K562 (cell line): ENCODE measurements at regions not wholly inside any gene's neighbourhood (a gene's known extent, or its start where the extent isn't known, plus 50 kb on each side); places are given as distances from the start of the nearest gene placed in this dataset.

Experiments
- ATAC-seq: fragments of 200-7000 bp; cut with Tn5 transposase; 3 replicates; pipeline ENCODE4 v1.9.1; 2020; ENCODE audit warnings: moderate library complexity
- BruUV-seq: library from RNA; stranded (reverse); fragments of 400-500 nt; replicated peaks from 2 replicates; lab custom pipeline; 2021; lab: Mats Ljungman, UMichigan
- CTCF ChIA-PET: fragments of 300-600 bp; formaldehyde crosslinking; extraction: SDS; loops from one replicate; lab custom pipeline; 2021; ENCODE audit warnings: low intra/inter-chr PET ratio; lab: Yijun Ruan, JAX
- POLR2A ChIA-PET: fragments of 300-600, 350-650 bp; sonication (Branson Sonifier 250); formaldehyde crosslinking; extraction: SDS; loops from one replicate; lab custom pipeline; 2021; ENCODE audit warnings: antibody characterized with exemption, inconsistent platforms; lab: Yijun Ruan, JAX
- DNase-seq, 4 experiments: peaks; one replicate each; pipeline versions ENCODE4 v3.0.0 to v3.0.0-alpha.2; 2011 to 2018; ENCODE audit warnings: low spot score in 3 of 4, mixed read lengths in 3 of 4; ENCODE audit errors: extremely low read depth in 1 of 4
- FAIRE-seq: peaks from 2 replicates; lab custom pipeline; 2011; peaks lifted over from hg19 to GRCh38; lab: Jason Lieb, UNC
- H2AFZ ChIP-seq: 2 replicates; pipeline ENCODE4 v1.6.0; 2011; ENCODE audit warnings: low read depth, low read length, control low read depth, inconsistent platforms
- H3K27ac ChIP-seq: fragments of 200-600 bp; 3 replicates; pipeline ENCODE4 v1.8.0; 2011; ENCODE audit warnings: low read depth, mild to moderate bottlenecking, control low read depth, inconsistent platforms, low read length, moderate library complexity, mixed read lengths; ENCODE audit errors: extremely low read depth
- H3K27me3 ChIP-seq, 2 experiments: fragments of 300-600 bp in 1 of 2; 2 replicates in 1 of 2; 3 replicates in 1 of 2; pipeline versions ENCODE4 v1.6.0 to v1.8.0; 2011; ENCODE audit warnings: inconsistent platforms in 2 of 2, low read length in 2 of 2, mild to moderate bottlenecking in 1 of 2, mixed read lengths in 1 of 2, moderate library complexity in 1 of 2; ENCODE audit not compliant: control insufficient read depth in 2 of 2, insufficient read depth in 2 of 2
- H3K36me3 ChIP-seq: fragments of 300-600 bp; 3 replicates; pipeline ENCODE4 v1.8.0; 2011; ENCODE audit warnings: mild to moderate bottlenecking, low read length, inconsistent platforms; ENCODE audit not compliant: control insufficient read depth, insufficient read depth
- H3K4me1 ChIP-seq, 2 experiments: fragments of 200-600 bp in 1 of 2; replicated peaks in 1 of 2; 2 replicates in 1 of 2; 3 replicates in 1 of 2; pipeline versions ENCODE4 v1.5.1 to v1.8.0; 2011; ENCODE audit warnings: inconsistent platforms in 2 of 2, low read length in 2 of 2, mild to moderate bottlenecking in 1 of 2, mixed read lengths in 1 of 2, moderate library complexity in 1 of 2; ENCODE audit not compliant: control insufficient read depth in 2 of 2, insufficient read depth in 2 of 2
- H3K4me2 ChIP-seq: 2 replicates; pipeline ENCODE4 v1.6.1; 2011; ENCODE audit warnings: low read length, control low read depth, inconsistent platforms, mixed read lengths; ENCODE audit not compliant: insufficient read depth
- H3K4me3 ChIP-seq: fragments of 200-600 bp; sonication (generic), shearing (Covaris generic); 2 replicates; pipeline ENCODE4 v1.5.1; 2016; ENCODE audit warnings: control low read depth, inconsistent platforms
- H3K79me2 ChIP-seq: fragments of 200-600 bp; 3 replicates; pipeline ENCODE4 v1.8.0; 2011; ENCODE audit warnings: low read length, inconsistent platforms; ENCODE audit not compliant: control insufficient read depth, insufficient read depth
- H3K9ac ChIP-seq, 2 experiments: 2 replicates each; pipeline versions ENCODE4 v1.6.0 to v1.6.1; 2011; ENCODE audit warnings: low read depth in 2 of 2, low read length in 2 of 2, control low read depth in 1 of 2, inconsistent platforms in 1 of 2, mild to moderate bottlenecking in 1 of 2, mixed read lengths in 1 of 2; ENCODE audit not compliant: insufficient read depth in 1 of 2
- H3K9me1 ChIP-seq: one replicate; pipeline ENCODE4 v1.6.0; 2011; ENCODE audit warnings: inconsistent platforms, mild to moderate bottlenecking, low read length, moderate library complexity; ENCODE audit not compliant: control insufficient read depth, insufficient read depth
- H3K9me3 ChIP-seq: replicated peaks from 2 replicates; pipeline ENCODE4 v1.5.1; 2011; ENCODE audit warnings: low read depth, low read length, inconsistent platforms; ENCODE audit not compliant: control insufficient read depth, insufficient read depth
- H4K20me1 ChIP-seq: replicated peaks from 2 replicates; pipeline ENCODE4 v1.6.1; 2011; ENCODE audit warnings: low read length, inconsistent platforms, mixed read lengths; ENCODE audit not compliant: control insufficient read depth, insufficient read depth
- BHLHE40 ChIP-seq: IDR thresholded peaks from 2 replicates; pipeline ENCODE4 v1.6.1; 2011; ENCODE audit warnings: low read length, improper control_type of control experiment
- BMI1 ChIP-seq: fragments of 150-350 bp; IDR thresholded peaks from 2 replicates; pipeline ENCODE4 v1.6.1; 2014; ENCODE audit warnings: low read length
- ESRRB ChIP-seq: fragments of 250-450 bp; sonication (Bioruptor Pico); IDR thresholded peaks from 2 replicates; pipeline ENCODE4 v1.5.0; 2020; ENCODE audit warnings: mild to moderate bottlenecking, moderate library complexity, borderline replicate concordance
- KLF1 ChIP-seq: fragments of 450-650 bp; IDR thresholded peaks from 2 replicates; pipeline ENCODE4 v1.6.1; 2016; ENCODE audit warnings: missing genetic modification characterization, missing compliant biosample characterization
- KLF6 ChIP-seq: fragments of 250-450 bp; sonication (Bioruptor Pico); IDR thresholded peaks from 2 replicates; pipeline ENCODE4 v1.4.0; 2020; ENCODE audit warnings: mild to moderate bottlenecking, moderate library complexity, borderline replicate concordance
- MEIS2 ChIP-seq: fragments of 450-650 bp; IDR thresholded peaks from 2 replicates; pipeline ENCODE4 v1.6.1; 2014; ENCODE audit warnings: mild to moderate bottlenecking; ENCODE audit not compliant: partially characterized antibody
- NFIC ChIP-seq: fragments of 450-650 bp; IDR thresholded peaks from 2 replicates; pipeline ENCODE4 v1.6.1; 2017; ENCODE audit warnings: mild to moderate bottlenecking, inconsistent platforms
- TSC22D4 ChIP-seq: fragments of 450-650 bp; IDR thresholded peaks from 2 replicates; pipeline ENCODE4 v1.6.1; 2016; ENCODE audit warnings: missing genetic modification characterization, missing biosample characterization, control low read depth
- ZBTB17 ChIP-seq: fragments of 450-650 bp; formaldehyde crosslinking; IDR thresholded peaks from 2 replicates; pipeline ENCODE4 v1.4.0; 2020; ENCODE audit warnings: mild to moderate bottlenecking
- WGBS: fragments of 100-300 bp; shearing (Covaris generic); methylation state at CpG from one replicate; pipeline ENCODE4 v1.1.6; 2016; ENCODE audit warnings: low coverage, mixed read lengths; ENCODE audit not compliant: insufficient coverage; ENCODE audit errors: missing lambda C conversion rate; 5-methylcytosine and 5-hydroxymethylcytosine counted together
- in situ Hi-C: fragments of 300-500 bp; cut with MboI; formaldehyde crosslinking; loops from 4 replicates; pipeline ENCODE4 v1.15.0; 2018; ENCODE audit warnings: inconsistent platforms, mixed read lengths
- intact Hi-C: fragments of 100-400 bp; cut with micrococcal nuclease; formaldehyde crosslinking; loops from 2 replicates; pipeline ENCODE4 v1.14.2; 2022
- TF ChIP-seq, protein P1 (sequence below): fragments of 250-450 bp; sonication (Bioruptor Pico); IDR thresholded peaks from 2 replicates; pipeline ENCODE4 v1.5.0; 2021; ENCODE audit warnings: mild to moderate bottlenecking, borderline replicate concordance
- TF ChIP-seq, protein P2 (sequence below): fragments of 250-450 bp; sonication (Bioruptor Pico); IDR thresholded peaks from 2 replicates; pipeline ENCODE4 v1.4.0; 2020; ENCODE audit warnings: mild to moderate bottlenecking, moderate library complexity
- TF ChIP-seq, protein P3 (sequence below), 2 experiments: fragments of 450-650 bp in 1 of 2; IDR thresholded peaks; 2 replicates each; pipeline ENCODE4 v1.6.1; 2011 to 2017; ENCODE audit warnings: low read depth in 2 of 2, antibody characterized with exemption in 1 of 2, borderline replicate concordance in 1 of 2, low read length in 1 of 2, mild to moderate bottlenecking in 1 of 2, mixed read lengths in 1 of 2; ENCODE audit not compliant: control insufficient read depth in 1 of 2

GRCh38 chr3:127090218-127091160 is 102.4 kb upstream of the PRR23E start:
- Histone ChIP-seq H3K4me2 (no peak overlapping the region), H3K9ac (no peak overlapping the region), H3K4me3 (no peak overlapping the region), H3K9me3 (no peaks in the 10 kb centered on the region), H3K9me1 (no peaks in the 10 kb centered on the region), H3K27ac (no peak overlapping the region), H3K36me3 (no peaks in the 10 kb centered on the region), H3K27me3 (peaks cover 3 to 68% of the 10 kb centered on the region in 2 experiments), H3K79me2 (no peaks in the 10 kb centered on the region), H4K20me1 (no peaks in the 10 kb centered on the region), H2AFZ (no peak overlapping the region), H3K4me1 (no peaks in the 10 kb centered on the region; a peak in 1 of 5 replicates)
- no peak for FAIRE-seq
- intact Hi-C loops (no loop called here), in situ Hi-C loops (no loop called here)
- no TSS peak for BruUV-seq
- 1% methylated on average over 14 of the region's 14 CpGs for WGBS
- ChIA-PET CTCF (no interaction called here), POLR2A (interaction anchor here (0.6 kb wide), 1 partner anchor 94 kb away, joined by 3 read pairs; no protein-coding TSS in a partner anchor)
- ATAC-seq: no peak
- no peak for DNase-seq
- TF ChIP-seq ZBTB17 (CRISPR knock-in tag) (no peak), NFIC (no peak), TSC22D4 (tag) (no peak), BHLHE40 (no peak), BMI1 (no peak), KLF1 (tag) (no peak), MEIS2 (no peak), KLF6 (CRISPR knock-in tag) (no peak), ESRRB (CRISPR knock-in tag) (no peak)
- TF ChIP-seq, protein P1, sequence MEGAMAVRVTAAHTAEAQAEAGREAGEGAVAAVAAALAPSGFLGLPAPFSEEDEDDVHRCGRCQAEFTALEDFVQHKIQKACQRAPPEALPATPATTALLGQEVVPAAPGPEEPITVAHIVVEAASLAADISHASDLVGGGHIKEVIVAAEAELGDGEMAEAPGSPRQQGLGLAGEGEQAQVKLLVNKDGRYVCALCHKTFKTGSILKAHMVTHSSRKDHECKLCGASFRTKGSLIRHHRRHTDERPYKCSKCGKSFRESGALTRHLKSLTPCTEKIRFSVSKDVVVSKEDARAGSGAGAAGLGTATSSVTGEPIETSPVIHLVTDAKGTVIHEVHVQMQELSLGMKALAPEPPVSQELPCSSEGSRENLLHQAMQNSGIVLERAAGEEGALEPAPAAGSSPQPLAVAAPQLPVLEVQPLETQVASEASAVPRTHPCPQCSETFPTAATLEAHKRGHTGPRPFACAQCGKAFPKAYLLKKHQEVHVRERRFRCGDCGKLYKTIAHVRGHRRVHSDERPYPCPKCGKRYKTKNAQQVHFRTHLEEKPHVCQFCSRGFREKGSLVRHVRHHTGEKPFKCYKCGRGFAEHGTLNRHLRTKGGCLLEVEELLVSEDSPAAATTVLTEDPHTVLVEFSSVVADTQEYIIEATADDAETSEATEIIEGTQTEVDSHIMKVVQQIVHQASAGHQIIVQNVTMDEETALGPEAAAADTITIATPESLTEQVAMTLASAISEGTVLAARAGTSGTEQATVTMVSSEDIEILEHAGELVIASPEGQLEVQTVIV: no peak
- TF ChIP-seq, protein P2, sequence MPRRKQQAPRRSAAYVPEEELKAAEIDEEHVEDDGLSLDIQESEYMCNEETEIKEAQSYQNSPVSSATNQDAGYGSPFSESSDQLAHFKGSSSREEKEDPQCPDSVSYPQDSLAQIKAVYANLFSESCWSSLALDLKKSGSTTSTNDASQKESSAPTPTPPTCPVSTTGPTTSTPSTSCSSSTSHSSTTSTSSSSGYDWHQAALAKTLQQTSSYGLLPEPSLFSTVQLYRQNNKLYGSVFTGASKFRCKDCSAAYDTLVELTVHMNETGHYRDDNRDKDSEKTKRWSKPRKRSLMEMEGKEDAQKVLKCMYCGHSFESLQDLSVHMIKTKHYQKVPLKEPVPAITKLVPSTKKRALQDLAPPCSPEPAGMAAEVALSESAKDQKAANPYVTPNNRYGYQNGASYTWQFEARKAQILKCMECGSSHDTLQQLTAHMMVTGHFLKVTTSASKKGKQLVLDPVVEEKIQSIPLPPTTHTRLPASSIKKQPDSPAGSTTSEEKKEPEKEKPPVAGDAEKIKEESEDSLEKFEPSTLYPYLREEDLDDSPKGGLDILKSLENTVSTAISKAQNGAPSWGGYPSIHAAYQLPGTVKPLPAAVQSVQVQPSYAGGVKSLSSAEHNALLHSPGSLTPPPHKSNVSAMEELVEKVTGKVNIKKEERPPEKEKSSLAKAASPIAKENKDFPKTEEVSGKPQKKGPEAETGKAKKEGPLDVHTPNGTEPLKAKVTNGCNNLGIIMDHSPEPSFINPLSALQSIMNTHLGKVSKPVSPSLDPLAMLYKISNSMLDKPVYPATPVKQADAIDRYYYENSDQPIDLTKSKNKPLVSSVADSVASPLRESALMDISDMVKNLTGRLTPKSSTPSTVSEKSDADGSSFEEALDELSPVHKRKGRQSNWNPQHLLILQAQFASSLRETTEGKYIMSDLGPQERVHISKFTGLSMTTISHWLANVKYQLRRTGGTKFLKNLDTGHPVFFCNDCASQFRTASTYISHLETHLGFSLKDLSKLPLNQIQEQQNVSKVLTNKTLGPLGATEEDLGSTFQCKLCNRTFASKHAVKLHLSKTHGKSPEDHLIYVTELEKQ (CRISPR knock-in tag): no peak
- TF ChIP-seq, protein P3, sequence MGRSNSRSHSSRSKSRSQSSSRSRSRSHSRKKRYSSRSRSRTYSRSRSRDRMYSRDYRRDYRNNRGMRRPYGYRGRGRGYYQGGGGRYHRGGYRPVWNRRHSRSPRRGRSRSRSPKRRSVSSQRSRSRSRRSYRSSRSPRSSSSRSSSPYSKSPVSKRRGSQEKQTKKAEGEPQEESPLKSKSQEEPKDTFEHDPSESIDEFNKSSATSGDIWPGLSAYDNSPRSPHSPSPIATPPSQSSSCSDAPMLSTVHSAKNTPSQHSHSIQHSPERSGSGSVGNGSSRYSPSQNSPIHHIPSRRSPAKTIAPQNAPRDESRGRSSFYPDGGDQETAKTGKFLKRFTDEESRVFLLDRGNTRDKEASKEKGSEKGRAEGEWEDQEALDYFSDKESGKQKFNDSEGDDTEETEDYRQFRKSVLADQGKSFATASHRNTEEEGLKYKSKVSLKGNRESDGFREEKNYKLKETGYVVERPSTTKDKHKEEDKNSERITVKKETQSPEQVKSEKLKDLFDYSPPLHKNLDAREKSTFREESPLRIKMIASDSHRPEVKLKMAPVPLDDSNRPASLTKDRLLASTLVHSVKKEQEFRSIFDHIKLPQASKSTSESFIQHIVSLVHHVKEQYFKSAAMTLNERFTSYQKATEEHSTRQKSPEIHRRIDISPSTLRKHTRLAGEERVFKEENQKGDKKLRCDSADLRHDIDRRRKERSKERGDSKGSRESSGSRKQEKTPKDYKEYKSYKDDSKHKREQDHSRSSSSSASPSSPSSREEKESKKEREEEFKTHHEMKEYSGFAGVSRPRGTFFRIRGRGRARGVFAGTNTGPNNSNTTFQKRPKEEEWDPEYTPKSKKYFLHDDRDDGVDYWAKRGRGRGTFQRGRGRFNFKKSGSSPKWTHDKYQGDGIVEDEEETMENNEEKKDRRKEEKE (IDR thresholded peaks at IDR 0.05; ENCODE audit: borderline replicate concordance in 1 of 2, control insufficient read depth in 1 of 2, low read depth in 2 of 2, low read length in 1 of 2): no peak
